CD4-positive, alpha-beta T cell treated with Interleukin-1 beta for 1 hour (primary cell): ENCODE measurements at regions not wholly inside any gene's neighbourhood (a gene's known extent, or its start where the extent isn't known, plus 50 kb on each side); places are given as distances from the start of the nearest gene placed in this dataset.
A peak's percentile ranks its signal among the peaks of the same experiment; 100 is the strongest.

Experiments used
- DNase-seq, 2 donors: peaks; one replicate each; pipeline ENCODE4 v3.0.0-alpha.2; 2020 to 2022

GRCh38 chr22:19625331-19626041 lies 88.8 kb upstream of the SEPTIN5 start:
- DNase-seq: no peak

GRCh38 chr22:19626042-19626587 lies 88.2 kb upstream of the SEPTIN5 start:
- no peak for DNase-seq

GRCh38 chr22:19626666-19627065 lies 87.6 kb upstream of the SEPTIN5 start:
- DNase-seq: no peak

- no peak for DNase-seq
These were observed 86.1 kb upstream of the SEPTIN5 start for GRCh38 chr22:19628038-19628776.

GRCh38 chr22:19629331-19629719 lies 85.0 kb upstream of the SEPTIN5 start:
- no peak for DNase-seq

- DNase-seq: peak; percentile 79 to 85
These were observed 84.4 kb upstream of the SEPTIN5 start for GRCh38 chr22:19629720-19630419.

- DNase-seq: no peak
These were observed 83.7 kb upstream of the SEPTIN5 start for GRCh38 chr22:19630614-19631013.

- no peak for DNase-seq
These were observed 82.2 kb upstream of the SEPTIN5 start for GRCh38 chr22:19631899-19632667.

- no peak for DNase-seq
These were observed 81.6 kb upstream of the SEPTIN5 start for GRCh38 chr22:19632668-19633148.

GRCh38 chr22:19634226-19634975 lies 79.9 kb upstream of the SEPTIN5 start:
- DNase-seq: no peak

GRCh38 chr22:19635644-19636043 lies 78.7 kb upstream of the SEPTIN5 start:
- no peak for DNase-seq

GRCh38 chr22:19636696-19637407 lies 77.5 kb upstream of the SEPTIN5 start:
- no peak for DNase-seq

- no peak for DNase-seq
These were observed 76.7 kb upstream of the SEPTIN5 start for GRCh38 chr22:19637408-19638281.

GRCh38 chr22:19638282-19639015 lies 75.9 kb upstream of the SEPTIN5 start:
- no peak for DNase-seq

- DNase-seq: no peak
These were observed 74.6 kb upstream of the SEPTIN5 start for GRCh38 chr22:19639610-19640135.

GRCh38 chr22:19640306-19640705 lies 74.0 kb upstream of the SEPTIN5 start:
- DNase-seq: no peak

- DNase-seq: no peak
These were observed 72.9 kb upstream of the SEPTIN5 start for GRCh38 chr22:19641254-19641982.

- DNase-seq: no peak
These were observed 72.3 kb upstream of the SEPTIN5 start for GRCh38 chr22:19641983-19642451.
